GM12872 (cell line): ENCODE measurements at regions not wholly inside any gene's neighbourhood (a gene's known extent, or its start where the extent isn't known, plus 50 kb on each side); places are given as distances from the start of the nearest gene placed in this dataset.

Experiments used
- TF ChIP-seq, protein P1 (sequence below): IDR thresholded peaks from 3 replicates; pipeline ENCODE4 v1.5.1; 2011; ENCODE audit warnings: low read depth, mild to moderate bottlenecking, low read length, moderate library complexity; ENCODE audit not compliant: insufficient read depth

DNA sequence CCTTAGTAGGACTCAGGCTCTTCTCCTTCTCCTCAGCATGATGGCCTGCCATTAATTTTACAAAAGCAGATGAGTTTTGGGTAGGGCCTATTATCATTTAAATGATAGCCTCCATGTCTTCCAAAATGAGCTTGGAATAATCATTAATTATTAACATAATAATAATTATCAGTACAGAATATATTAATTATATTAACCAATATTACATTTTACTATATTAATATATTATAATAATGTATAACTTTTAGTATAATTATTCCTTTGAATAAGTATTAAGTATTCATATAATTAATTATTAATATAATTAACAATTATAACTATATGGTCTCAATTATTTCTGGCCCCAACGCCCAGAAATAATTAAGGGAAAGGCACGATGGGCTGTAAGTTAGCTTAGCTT lies 318.6 kb upstream of the ADGRL4 start:
- TF ChIP-seq, protein P1, sequence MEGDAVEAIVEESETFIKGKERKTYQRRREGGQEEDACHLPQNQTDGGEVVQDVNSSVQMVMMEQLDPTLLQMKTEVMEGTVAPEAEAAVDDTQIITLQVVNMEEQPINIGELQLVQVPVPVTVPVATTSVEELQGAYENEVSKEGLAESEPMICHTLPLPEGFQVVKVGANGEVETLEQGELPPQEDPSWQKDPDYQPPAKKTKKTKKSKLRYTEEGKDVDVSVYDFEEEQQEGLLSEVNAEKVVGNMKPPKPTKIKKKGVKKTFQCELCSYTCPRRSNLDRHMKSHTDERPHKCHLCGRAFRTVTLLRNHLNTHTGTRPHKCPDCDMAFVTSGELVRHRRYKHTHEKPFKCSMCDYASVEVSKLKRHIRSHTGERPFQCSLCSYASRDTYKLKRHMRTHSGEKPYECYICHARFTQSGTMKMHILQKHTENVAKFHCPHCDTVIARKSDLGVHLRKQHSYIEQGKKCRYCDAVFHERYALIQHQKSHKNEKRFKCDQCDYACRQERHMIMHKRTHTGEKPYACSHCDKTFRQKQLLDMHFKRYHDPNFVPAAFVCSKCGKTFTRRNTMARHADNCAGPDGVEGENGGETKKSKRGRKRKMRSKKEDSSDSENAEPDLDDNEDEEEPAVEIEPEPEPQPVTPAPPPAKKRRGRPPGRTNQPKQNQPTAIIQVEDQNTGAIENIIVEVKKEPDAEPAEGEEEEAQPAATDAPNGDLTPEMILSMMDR: no peak

DNA sequence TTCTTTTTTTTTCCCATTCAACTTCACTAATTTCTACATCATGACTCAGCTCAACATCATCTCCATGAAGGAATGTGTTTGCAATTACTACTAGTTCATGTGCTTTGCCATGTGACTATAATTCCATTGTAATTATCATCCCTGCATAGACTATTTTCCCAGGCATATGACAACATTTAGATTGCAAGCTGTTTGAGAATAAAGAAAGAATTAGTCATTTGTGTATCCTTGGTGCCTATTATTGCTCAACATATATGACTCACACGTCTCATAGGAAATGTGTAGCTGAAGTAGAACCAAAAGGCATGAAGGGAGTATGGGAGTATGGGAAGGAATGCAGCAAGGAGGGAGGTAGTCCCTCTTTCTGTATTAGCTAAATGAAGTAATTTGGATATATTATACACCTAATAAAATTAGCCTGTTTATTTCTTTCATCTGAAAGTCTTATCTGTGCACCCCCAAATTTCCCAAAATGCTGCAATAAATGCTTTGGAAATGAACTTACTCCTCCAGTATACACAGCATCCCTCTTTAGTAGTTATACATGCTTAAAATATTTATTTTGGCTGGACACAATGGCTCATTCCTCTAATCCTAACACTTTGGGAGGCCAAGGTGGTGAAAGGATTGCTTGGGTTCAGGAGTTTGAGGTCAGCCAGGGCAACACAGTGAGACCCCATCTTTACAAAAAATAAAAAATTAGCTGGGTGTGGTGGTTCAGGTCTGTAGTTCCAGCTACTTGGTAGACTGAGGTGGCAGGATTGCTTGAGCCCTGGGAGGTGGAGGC lies 316.9 kb upstream of the ADGRL4 start:
- TF ChIP-seq, protein P1: no peak

DNA sequence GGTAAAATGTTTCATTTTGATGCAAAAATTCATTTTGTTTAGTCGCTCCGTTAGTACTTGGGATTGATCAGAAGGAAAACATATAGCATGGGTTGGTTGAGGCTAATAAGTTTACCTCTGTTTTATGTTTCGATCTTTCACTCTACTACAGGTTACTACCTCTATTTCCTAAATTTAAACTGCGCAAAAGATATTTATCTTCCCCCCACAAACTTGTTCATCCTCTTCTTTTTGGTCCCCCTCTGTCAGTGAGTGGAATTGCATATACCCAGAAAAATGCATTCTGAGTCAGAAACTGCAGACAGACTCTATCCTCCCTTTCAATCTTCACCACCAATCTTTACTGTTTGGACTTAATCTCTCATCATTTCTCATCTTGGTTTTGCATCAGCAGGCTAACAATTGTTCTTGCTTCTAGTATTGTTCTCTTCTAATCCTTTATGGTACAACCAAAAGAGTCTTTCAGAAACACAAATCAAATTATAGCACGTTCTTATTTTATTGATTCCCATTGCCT lies 316.0 kb upstream of the ADGRL4 start:
- TF ChIP-seq, protein P1: no peak

DNA sequence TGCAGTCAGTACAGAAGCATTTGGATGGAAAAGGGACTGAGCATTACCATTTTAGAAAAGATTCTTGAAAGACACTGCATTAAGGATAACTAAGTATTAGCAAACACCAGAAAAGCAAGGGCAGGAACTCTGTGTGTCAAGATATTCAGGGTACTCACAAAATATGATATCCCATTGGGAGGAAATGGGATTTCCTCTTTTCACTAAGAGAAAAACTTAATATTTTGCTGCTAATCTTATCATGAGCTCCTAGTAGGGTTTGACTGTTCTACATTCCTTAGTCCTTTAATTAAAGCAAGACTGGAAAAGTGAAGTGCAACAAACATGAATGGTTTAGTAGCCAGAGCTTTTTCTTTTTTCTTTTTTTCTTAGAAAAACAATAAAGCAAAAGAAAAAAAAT lies 305.9 kb upstream of the ADGRL4 start:
- TF ChIP-seq, protein P1: no peak

DNA sequence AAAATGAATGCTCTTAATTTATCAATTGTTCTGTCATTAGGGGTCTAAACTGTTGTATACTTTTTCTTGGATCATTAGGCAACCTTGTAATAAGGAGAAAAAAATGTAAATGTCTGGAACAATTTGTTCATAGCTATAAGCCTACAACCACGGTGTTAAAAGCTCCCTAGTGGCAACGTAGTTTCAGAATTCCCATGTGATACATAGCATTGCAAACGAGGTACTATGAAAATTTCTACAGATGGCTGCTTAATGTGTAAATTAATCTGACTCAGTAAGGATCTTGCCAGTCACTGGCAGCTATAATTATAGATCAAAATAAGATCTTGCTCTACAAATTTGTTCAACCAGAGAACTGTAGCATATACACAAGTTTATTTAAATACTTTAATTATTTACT lies 304.1 kb upstream of the ADGRL4 start:
- TF ChIP-seq, protein P1: no peak

DNA sequence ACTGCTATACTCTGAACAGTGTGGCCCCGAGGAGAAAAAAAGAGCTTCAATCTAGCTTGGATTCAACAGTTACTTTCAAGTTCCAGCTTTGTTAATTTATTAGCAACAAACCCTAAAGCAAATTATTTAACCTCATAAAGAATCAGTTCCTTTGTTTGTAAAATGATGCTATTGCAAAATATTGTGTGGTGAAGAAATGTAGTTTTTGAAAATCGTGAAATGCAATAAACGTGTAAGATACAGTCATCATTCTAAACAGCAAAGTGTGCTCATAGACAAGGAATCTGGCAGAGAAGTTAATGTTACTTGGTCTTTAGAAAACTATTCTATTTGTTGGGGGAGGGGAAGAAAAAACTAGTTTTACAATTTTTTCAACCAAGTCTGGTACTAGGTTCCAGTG lies 297.6 kb upstream of the ADGRL4 start:
- TF ChIP-seq, protein P1: no peak

DNA sequence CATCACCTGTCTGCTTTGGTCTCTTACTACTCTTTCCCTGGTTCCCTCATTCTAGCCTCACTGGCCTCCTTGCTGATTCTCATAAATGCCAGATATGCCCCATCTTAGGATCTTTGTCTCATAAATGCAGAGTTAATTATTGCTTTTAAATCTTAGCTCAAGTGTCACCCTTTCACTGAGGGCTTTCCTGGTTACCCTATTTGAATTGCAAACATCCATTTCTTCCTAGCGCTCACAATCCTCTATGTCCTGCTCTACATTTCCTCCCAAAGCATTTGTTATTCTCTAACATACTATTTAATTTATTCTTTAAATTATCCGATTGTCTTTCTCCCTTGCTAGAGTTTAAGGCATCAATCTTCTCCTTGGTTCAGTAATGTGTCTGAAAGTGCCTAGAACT lies 296.5 kb upstream of the ADGRL4 start:
- TF ChIP-seq, protein P1: no peak
